CD4-positive, alpha-beta T cell (primary cell): ENCODE measurements at regions not wholly inside any gene's neighbourhood (a gene's known extent, or its start where the extent isn't known, plus 50 kb on each side); places are given as distances from the start of the nearest gene placed in this dataset.

Experiments used
- ATAC-seq: fragments of 200-7000 bp; cut with Tn5 transposase; one replicate; pipeline ENCODE4 v1.10.0; 2022; ENCODE audit warnings: mild to moderate bottlenecking; ENCODE audit not compliant: poor library complexity
- CTCF ChIA-PET: fragments of 350-600 bp; sonication (Branson Sonifier 250); formaldehyde crosslinking; loops from one replicate; lab custom pipeline; 2021; ENCODE audit warnings: antibody characterized with exemption, inconsistent platforms; lab: Charles Lee
- POLR2A ChIA-PET: fragments of 350-600 bp; sonication (Branson Sonifier 250); formaldehyde crosslinking; loops from one replicate; lab custom pipeline; 2021; ENCODE audit warnings: antibody characterized with exemption, inconsistent platforms; lab: Charles Lee
- DNase-seq, 14 experiments: peaks; one replicate each; pipeline ENCODE4 v3.0.0-alpha.2; 2013 to 2020; ENCODE audit warnings: mixed read lengths in 2 of 14
- H3K27ac ChIP-seq, 2 donors: one replicate each; pipeline versions ENCODE4 v1.5.1 to v1.7.0; 2013; ENCODE audit warnings: low read length in 2 of 2, low read depth in 1 of 2, mild to moderate bottlenecking in 1 of 2
- H3K27me3 ChIP-seq, 2 experiments: 1 replicate in 1 of 2; 2 replicates in 1 of 2; pipeline versions ENCODE4 v1.6.1 to v1.7.0; 2013; ENCODE audit warnings: low read length in 2 of 2, control low read depth in 1 of 2, mild to moderate bottlenecking in 1 of 2, moderate library complexity in 1 of 2; ENCODE audit not compliant: insufficient read depth in 2 of 2, control insufficient read depth in 1 of 2
- H3K36me3 ChIP-seq: one replicate; pipeline ENCODE4 v1.6.1; 2013; ENCODE audit warnings: low read length, control low read depth; ENCODE audit not compliant: insufficient read depth
- H3K4me1 ChIP-seq: one replicate; pipeline ENCODE4 v1.6.1; 2013; ENCODE audit warnings: low read length, control low read depth; ENCODE audit not compliant: insufficient read depth
- H3K4me3 ChIP-seq: one replicate; pipeline ENCODE4 v1.5.1; 2013; ENCODE audit warnings: mild to moderate bottlenecking, low read length, moderate library complexity
- H3K9me3 ChIP-seq, 2 experiments: 1 replicate in 1 of 2; 2 replicates in 1 of 2; pipeline versions ENCODE4 v1.6.1 to v1.7.0; 2013; ENCODE audit warnings: low read length in 2 of 2, mild to moderate bottlenecking in 2 of 2, control low read depth in 1 of 2, moderate library complexity in 1 of 2; ENCODE audit not compliant: control insufficient read depth in 1 of 2, insufficient read depth in 1 of 2
- H3K27ac Mint-ChIP-seq: one replicate; pipeline ENCODE4 v1.8.0; 2020; ENCODE audit warnings: mixed read lengths
- H3K27me3 Mint-ChIP-seq: one replicate; pipeline ENCODE4 v1.8.0; 2021; ENCODE audit warnings: mixed read lengths
- H3K36me3 Mint-ChIP-seq: one replicate; pipeline ENCODE4 v1.8.0; 2021; ENCODE audit warnings: low read depth, mixed read lengths
- H3K4me1 Mint-ChIP-seq: one replicate; pipeline ENCODE4 v1.8.0; 2021; ENCODE audit warnings: low read depth, mixed read lengths
- H3K4me3 Mint-ChIP-seq: one replicate; pipeline ENCODE4 v1.8.0; 2020; ENCODE audit warnings: mild to moderate bottlenecking, mixed read lengths
- H3K9me3 Mint-ChIP-seq: one replicate; pipeline ENCODE4 v1.8.0; 2020; ENCODE audit warnings: mixed read lengths
- intact Hi-C, 2 experiments: fragments of 100-400 bp; cut with DNase I in 1 of 2; cut with micrococcal nuclease in 1 of 2; formaldehyde crosslinking; loops; one replicate each; pipeline versions ENCODE4 v1.15.1 to v1.9.0; 2023 to 2025; cut with DNase I, micrococcal nuclease
- TF ChIP-seq, protein P1 (sequence below): fragments of 200-600 bp; IDR thresholded peaks from one replicate; pipeline ENCODE4 v1.8.0; 2022; ENCODE audit warnings: antibody characterized with exemption, mild to moderate bottlenecking

DNA sequence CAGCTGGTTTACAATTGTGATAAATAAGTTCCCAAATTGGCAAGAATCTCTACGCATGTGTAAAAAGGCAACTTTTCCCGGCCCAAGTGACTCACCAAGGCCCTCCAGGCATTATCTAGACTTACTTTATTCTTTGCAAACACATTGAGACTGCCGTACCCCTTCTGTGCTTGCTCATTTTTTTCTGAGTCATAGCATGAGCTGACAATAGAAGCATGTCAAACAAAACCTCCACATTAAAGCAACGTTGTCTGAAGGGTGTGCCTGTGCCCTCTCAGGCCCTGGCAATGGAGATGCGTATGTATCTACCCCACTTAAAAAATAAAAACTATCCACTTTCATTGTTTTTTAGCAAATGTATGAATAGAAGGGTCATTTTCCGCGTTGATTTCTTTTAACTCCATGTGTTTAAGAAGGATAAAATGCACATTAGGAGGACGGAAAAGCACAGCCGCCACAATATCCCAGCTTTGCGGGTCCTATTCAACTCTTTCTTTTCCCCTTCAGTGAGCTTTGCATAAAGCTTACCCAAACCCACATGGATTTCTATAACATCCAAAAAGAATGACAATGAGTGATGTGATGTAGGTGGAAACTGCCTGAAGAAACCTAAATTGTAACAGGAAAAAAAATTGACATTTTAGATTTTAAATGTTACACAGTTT, 298.2 kb downstream of the CDCA7 start:
- H3K36me3 Mint-ChIP-seq = no peaks in the 10 kb centered on the region
- DNase-seq = no peak
- H3K27ac ChIP-seq = no peak overlapping the region
- peaks cover 0 to 3% of the 10 kb centered on the region in 2 experiments for H3K9me3 ChIP-seq
- ATAC-seq = no peak
- H3K27me3 Mint-ChIP-seq = peaks cover 27% of the 10 kb centered on the region
- no peaks in the 10 kb centered on the region for H3K4me1 Mint-ChIP-seq
- H3K27ac Mint-ChIP-seq = no peak overlapping the region
- TF ChIP-seq, protein P1, sequence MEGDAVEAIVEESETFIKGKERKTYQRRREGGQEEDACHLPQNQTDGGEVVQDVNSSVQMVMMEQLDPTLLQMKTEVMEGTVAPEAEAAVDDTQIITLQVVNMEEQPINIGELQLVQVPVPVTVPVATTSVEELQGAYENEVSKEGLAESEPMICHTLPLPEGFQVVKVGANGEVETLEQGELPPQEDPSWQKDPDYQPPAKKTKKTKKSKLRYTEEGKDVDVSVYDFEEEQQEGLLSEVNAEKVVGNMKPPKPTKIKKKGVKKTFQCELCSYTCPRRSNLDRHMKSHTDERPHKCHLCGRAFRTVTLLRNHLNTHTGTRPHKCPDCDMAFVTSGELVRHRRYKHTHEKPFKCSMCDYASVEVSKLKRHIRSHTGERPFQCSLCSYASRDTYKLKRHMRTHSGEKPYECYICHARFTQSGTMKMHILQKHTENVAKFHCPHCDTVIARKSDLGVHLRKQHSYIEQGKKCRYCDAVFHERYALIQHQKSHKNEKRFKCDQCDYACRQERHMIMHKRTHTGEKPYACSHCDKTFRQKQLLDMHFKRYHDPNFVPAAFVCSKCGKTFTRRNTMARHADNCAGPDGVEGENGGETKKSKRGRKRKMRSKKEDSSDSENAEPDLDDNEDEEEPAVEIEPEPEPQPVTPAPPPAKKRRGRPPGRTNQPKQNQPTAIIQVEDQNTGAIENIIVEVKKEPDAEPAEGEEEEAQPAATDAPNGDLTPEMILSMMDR = no peak
- ChIA-PET CTCF (no interaction called here), POLR2A (no interaction called here)
- no peak overlapping the region for H3K4me3 ChIP-seq
- H3K4me1 ChIP-seq = no peaks in the 10 kb centered on the region
- no peaks in the 10 kb centered on the region for H3K36me3 ChIP-seq
- H3K4me3 Mint-ChIP-seq = no peak overlapping the region
- intact Hi-C loops = no loop called here
- H3K27me3 ChIP-seq = peaks cover 0 to 5% of the 10 kb centered on the region in 2 experiments
- H3K9me3 Mint-ChIP-seq = no peaks in the 10 kb centered on the region

DNA sequence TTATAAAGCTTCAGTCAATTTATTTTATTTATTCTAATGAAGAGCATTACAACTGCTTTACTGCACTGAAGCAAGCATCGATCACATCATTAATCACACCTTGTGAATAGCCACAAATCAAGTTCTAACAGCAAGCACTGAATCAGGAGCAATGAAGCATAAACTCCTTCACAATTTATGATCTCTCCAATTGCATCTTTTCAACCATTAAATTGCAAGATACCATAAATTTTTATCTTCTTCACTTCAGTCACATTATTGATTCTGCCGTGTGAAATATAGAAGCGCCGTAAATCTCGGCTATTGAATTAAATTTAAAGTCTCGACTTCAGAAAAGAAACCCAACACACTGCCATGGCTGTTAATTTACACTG, 298.7 kb downstream of the CDCA7 start:
- Mint-ChIP-seq H3K27ac (no peak overlapping the region), H3K4me1 (no peaks in the 10 kb centered on the region), H3K4me3 (no peak overlapping the region), H3K9me3 (no peaks in the 10 kb centered on the region), H3K27me3 (peaks cover 27% of the 10 kb centered on the region), H3K36me3 (no peaks in the 10 kb centered on the region)
- peaks cover 0 to 3% of the 10 kb centered on the region in 2 experiments for H3K9me3 ChIP-seq
- intact Hi-C loops = no loop called here
- ChIA-PET CTCF (no interaction called here), POLR2A (no interaction called here)
- H3K4me3 ChIP-seq = no peak overlapping the region
- no peak for ATAC-seq
- TF ChIP-seq, protein P1 = no peak
- H3K27me3 ChIP-seq = peaks cover 5% of the 10 kb centered on the region in 2 experiments
- no peaks in the 10 kb centered on the region for H3K4me1 ChIP-seq
- H3K36me3 ChIP-seq = no peaks in the 10 kb centered on the region
- H3K27ac ChIP-seq = no peak overlapping the region
- no peak for DNase-seq

- H3K27ac ChIP-seq = no peak overlapping the region
- CTCF ChIA-PET = no interaction called here
- ATAC-seq = no peak
Measured at GRCh38 chr2:173654161-173654895, 299.7 kb downstream of the CDCA7 start.

More at GRCh38 chr2:173654161-173654895, 299.7 kb downstream of the CDCA7 start:
- TF ChIP-seq, protein P1 = no peak
- H3K4me3 ChIP-seq = no peak overlapping the region
- no peaks in the 10 kb centered on the region for H3K9me3 Mint-ChIP-seq
- peaks cover 0 to 3% of the 10 kb centered on the region in 2 experiments for H3K9me3 ChIP-seq
- no peak overlapping the region for H3K27ac Mint-ChIP-seq
- H3K4me1 ChIP-seq = no peaks in the 10 kb centered on the region
- peaks cover 27% of the 10 kb centered on the region for H3K27me3 Mint-ChIP-seq
- no peaks in the 10 kb centered on the region for H3K4me1 Mint-ChIP-seq
- intact Hi-C loops = no loop called here
- H3K36me3 Mint-ChIP-seq = no peaks in the 10 kb centered on the region
- H3K36me3 ChIP-seq = no peaks in the 10 kb centered on the region
- no peak for DNase-seq
- no peak overlapping the region for H3K4me3 Mint-ChIP-seq
- H3K27me3 ChIP-seq = peaks cover 5% of the 10 kb centered on the region in 2 experiments
- POLR2A ChIA-PET = no interaction called here
